GM23338 (cell line): ENCODE measurements at regions not wholly inside any gene's neighbourhood (a gene's known extent, or its start where the extent isn't known, plus 50 kb on each side); places are given as distances from the start of the nearest gene placed in this dataset.

ENCODE experiments used
- ATAC-seq: fragments of 200-7000 bp; cut with Tn5 transposase; 3 replicates; pipeline ENCODE4 v1.9.1; 2020
- DNase-seq: peaks from one replicate; pipeline ENCODE4 v3.0.0-alpha.2; 2015; ENCODE audit warnings: low spot score
- H2AFZ ChIP-seq: fragments of 200-600 bp; sonication (generic); 2 replicates; pipeline ENCODE4 v1.8.0; 2016; ENCODE audit warnings: antibody characterized with exemption, mild to moderate bottlenecking, moderate library complexity
- H3F3A ChIP-seq: fragments of 200-600 bp; sonication (generic); replicated peaks from 2 replicates; pipeline ENCODE4 v1.8.0; 2017; ENCODE audit warnings: antibody characterized with exemption, mixed run types, low read depth
- H3K27ac ChIP-seq: fragments of 200-600 bp; sonication (generic); 2 replicates; pipeline ENCODE4 v1.6.1; 2016; ENCODE audit warnings: low read depth
- H3K27me3 ChIP-seq: fragments of 200-600 bp; sonication (generic); 2 replicates; pipeline ENCODE4 v1.8.0; 2016; ENCODE audit warnings: mild to moderate bottlenecking, mixed run types, moderate library complexity; ENCODE audit not compliant: insufficient read depth
- H3K36me3 ChIP-seq: fragments of 200-600 bp; sonication (generic); 2 replicates; pipeline ENCODE4 v1.8.0; 2016; ENCODE audit warnings: mild to moderate bottlenecking; ENCODE audit not compliant: insufficient read depth
- H3K4me1 ChIP-seq: fragments of 200-600 bp; sonication (generic); 2 replicates; pipeline ENCODE4 v1.8.0; 2016; ENCODE audit warnings: mild to moderate bottlenecking, moderate library complexity; ENCODE audit not compliant: insufficient read depth
- H3K4me2 ChIP-seq: fragments of 200-600 bp; sonication (generic); 2 replicates; pipeline ENCODE4 v1.7.1; 2017; ENCODE audit warnings: mixed run types
- H3K4me3 ChIP-seq: fragments of 200-600 bp; sonication (generic); 2 replicates; pipeline ENCODE4 v1.6.1; 2016; ENCODE audit warnings: mixed run types
- H3K79me2 ChIP-seq: fragments of 200-600 bp; sonication (generic); replicated peaks from 2 replicates; pipeline ENCODE4 v1.8.0; 2017; ENCODE audit warnings: mild to moderate bottlenecking; ENCODE audit not compliant: insufficient read depth
- H3K9me2 ChIP-seq: fragments of 200-600 bp; sonication (generic); 2 replicates; pipeline ENCODE4 v1.8.0; 2017; ENCODE audit not compliant: insufficient read depth
- H4K20me1 ChIP-seq: fragments of 200-600 bp; sonication (generic); replicated peaks from 2 replicates; pipeline ENCODE4 v1.8.0; 2017; ENCODE audit warnings: mild to moderate bottlenecking; ENCODE audit not compliant: insufficient read depth
- H3K27ac Mint-ChIP-seq: 2 replicates; pipeline ENCODE4 v1.8.0; 2020; ENCODE audit warnings: inconsistent platforms, mild to moderate bottlenecking, moderate library complexity, mixed read lengths
- H3K27me3 Mint-ChIP-seq: 3 replicates; pipeline ENCODE4 v1.8.0; 2022; ENCODE audit warnings: low read depth, mild to moderate bottlenecking, moderate library complexity, mixed read lengths, inconsistent platforms; ENCODE audit not compliant: insufficient read depth, poor library complexity
- H3K36me3 Mint-ChIP-seq: 3 replicates; pipeline ENCODE4 v1.8.0; 2021; ENCODE audit warnings: low read depth, mild to moderate bottlenecking, inconsistent platforms, moderate library complexity, mixed read lengths
- H3K4me1 Mint-ChIP-seq: 3 replicates; pipeline ENCODE4 v1.8.0; 2020; ENCODE audit warnings: mild to moderate bottlenecking, inconsistent platforms, mixed read lengths
- H3K4me3 Mint-ChIP-seq: 3 replicates; pipeline ENCODE4 v1.8.0; 2021; ENCODE audit warnings: moderate library complexity, mild to moderate bottlenecking, inconsistent platforms, mixed read lengths
- H3K9me3 Mint-ChIP-seq: 3 replicates; pipeline ENCODE4 v1.8.0; 2020; ENCODE audit warnings: moderate library complexity, mild to moderate bottlenecking, inconsistent platforms, mixed read lengths
- CREB1 ChIP-seq: fragments of 250-450 bp; sonication (Bioruptor Pico); IDR thresholded peaks from 2 replicates; pipeline ENCODE4 v1.5.0; 2020; ENCODE audit warnings: low read depth, mild to moderate bottlenecking, moderate library complexity
- CTCF ChIP-seq, 2 experiments: fragments of 200-600 bp in 1 of 2; sonication (generic) in 1 of 2; conservative IDR thresholded peaks; 2 replicates each; pipeline versions ENCODE4 v1.5.1 to v1.6.1; 2016 to 2017; ENCODE audit warnings: antibody characterized with exemption in 2 of 2, low read depth in 2 of 2, mild to moderate bottlenecking in 2 of 2, moderate library complexity in 1 of 2
- ETS1 ChIP-seq: IDR thresholded peaks from 2 replicates; pipeline ENCODE4 v1.6.1; 2016; ENCODE audit warnings: antibody characterized with exemption
- EZH2 ChIP-seq: fragments of 200-600 bp; sonication (generic); IDR thresholded peaks from one replicate; pipeline ENCODE4 v1.8.0; 2017; ENCODE audit warnings: antibody characterized with exemption, mild to moderate bottlenecking, low read depth; ENCODE audit not compliant: unreplicated experiment
- EZH2phosphoT487 ChIP-seq: fragments of 200-600 bp; sonication (generic); IDR thresholded peaks from one replicate; pipeline ENCODE4 v1.8.1; 2018; ENCODE audit warnings: antibody characterized with exemption; ENCODE audit not compliant: unreplicated experiment
- NANOG ChIP-seq: IDR thresholded peaks from 2 replicates; pipeline ENCODE4 v1.6.1; 2016; ENCODE audit warnings: antibody characterized with exemption, borderline replicate concordance
- POLR2AphosphoS5 ChIP-seq: IDR thresholded peaks from 2 replicates; pipeline ENCODE4 v1.6.1; 2016; ENCODE audit warnings: antibody characterized with exemption, low read depth
- REST ChIP-seq: IDR thresholded peaks from one replicate; pipeline ENCODE4 v1.6.1; 2018; ENCODE audit warnings: antibody characterized with exemption; ENCODE audit not compliant: unreplicated experiment
- STAT1 ChIP-seq: IDR thresholded peaks from one replicate; pipeline ENCODE4 v1.6.1; 2016; ENCODE audit warnings: antibody characterized with exemption; ENCODE audit not compliant: unreplicated experiment
- ZNF114 ChIP-seq: fragments of 250-450 bp; sonication (Bioruptor Pico); IDR thresholded peaks from 2 replicates; pipeline ENCODE4 v1.5.0; 2020; ENCODE audit warnings: mild to moderate bottlenecking, moderate library complexity
- ZNF331 ChIP-seq: fragments of 250-450 bp; sonication (Bioruptor Pico); IDR thresholded peaks from 2 replicates; pipeline ENCODE4 v1.5.0; 2020; ENCODE audit warnings: low read depth, mild to moderate bottlenecking, moderate library complexity

- no peak for TF ChIP-seq ZNF331 (CRISPR knock-in tag)
- TF ChIP-seq ZNF114 = no peak
- TF ChIP-seq REST = no peak
- no peak for TF ChIP-seq CTCF (conservative IDR thresholded peaks at IDR 0.05; ENCODE audit: low read depth in 2 of 2)
- TF ChIP-seq NANOG = no peak
- TF ChIP-seq STAT1 = no peak
- TF ChIP-seq EZH2 = no peak
- no peak for TF ChIP-seq POLR2AphosphoS5
Measured at GRCh38 chr3:110492876-110493275, 578.7 kb upstream of the NECTIN3 start (continued).

- Histone ChIP-seq H3K4me2 (no peak overlapping the region), H3K27me3 (no peaks in the 10 kb centered on the region), H4K20me1 (no peaks in the 10 kb centered on the region), H3K4me1 (peaks cover 8% of the 10 kb centered on the region; the same call in 1 of the 2 replicates), H3K27ac (no peak overlapping the region), H3K79me2 (no peaks in the 10 kb centered on the region), H3K36me3 (no peaks in the 10 kb centered on the region), H3F3A (no peaks in the 10 kb centered on the region), H2AFZ (no peak overlapping the region), H3K4me3 (no peak overlapping the region), H3K9me2 (no peaks in the 10 kb centered on the region; the same call in 1 of the 2 replicates)
- peaks cover 3% of the 10 kb centered on the region; the same call in 1 of the 3 replicates for H3K9me3 Mint-ChIP-seq
- peaks cover 8% of the 10 kb centered on the region; the same call in 2 of the 3 replicates for H3K4me1 Mint-ChIP-seq
- no peak for ATAC-seq
- no peak for DNase-seq
- H3K27ac Mint-ChIP-seq = no peak overlapping the region
- H3K27me3 Mint-ChIP-seq = peaks cover 1% of the 10 kb centered on the region
- peaks cover 7% of the 10 kb centered on the region; the same call in 1 of the 3 replicates for H3K36me3 Mint-ChIP-seq
- H3K4me3 Mint-ChIP-seq = no peak overlapping the region
- no peak for TF ChIP-seq ETS1
- TF ChIP-seq ZNF114 = no peak
- TF ChIP-seq CTCF (conservative IDR thresholded peaks at IDR 0.05; ENCODE audit: low read depth in 2 of 2) = no peak
- no peak for TF ChIP-seq NANOG
- no peak for TF ChIP-seq STAT1
- TF ChIP-seq POLR2AphosphoS5 = no peak
- TF ChIP-seq EZH2phosphoT487 = no peak
- no peak for TF ChIP-seq ZNF331 (CRISPR knock-in tag)
- no peak for TF ChIP-seq CREB1 (CRISPR knock-in tag)
Measured at GRCh38 chr3:110493438-110494092, 578.1 kb upstream of the NECTIN3 start.
